SK-N-SH treated with all-trans-retinoic acid at 6 μM for 48 hours (cell line): ENCODE measurements at regions not wholly inside any gene's neighbourhood (a gene's known extent, or its start where the extent isn't known, plus 50 kb on each side); places are given as distances from the start of the nearest gene placed in this dataset.

Experiments
- ARNTL ChIP-seq: fragments of 450-650 bp; formaldehyde crosslinking; IDR thresholded peaks from 2 replicates; pipeline ENCODE4 v1.5.0; 2020; ENCODE audit warnings: low read depth, mild to moderate bottlenecking, moderate library complexity, borderline replicate concordance
- BACH2 ChIP-seq: fragments of 250-450 bp; sonication (Bioruptor Pico); IDR thresholded peaks from 2 replicates; pipeline ENCODE4 v1.9.0; 2021; ENCODE audit warnings: mild to moderate bottlenecking, borderline replicate concordance
- CREB5 ChIP-seq: fragments of 250-450 bp; sonication (Bioruptor Pico); IDR thresholded peaks from 2 replicates; pipeline ENCODE4 v1.5.1; 2020; ENCODE audit warnings: low read depth, mild to moderate bottlenecking, moderate library complexity
- PATZ1 ChIP-seq: fragments of 250-450 bp; sonication (Bioruptor Pico); IDR thresholded peaks from 2 replicates; pipeline ENCODE4 v1.8.0; 2020; ENCODE audit warnings: mild to moderate bottlenecking, moderate library complexity, borderline replicate concordance
- SNAI2 ChIP-seq: fragments of 250-450 bp; sonication (Bioruptor Pico); IDR thresholded peaks from 2 replicates; pipeline ENCODE4 v1.5.0; 2020; ENCODE audit warnings: mild to moderate bottlenecking, moderate library complexity
- TF ChIP-seq, protein P1 (sequence below): fragments of 250-450 bp; sonication (Bioruptor Pico); IDR thresholded peaks from 2 replicates; pipeline ENCODE4 v1.5.1; 2021; ENCODE audit warnings: mild to moderate bottlenecking, moderate library complexity

DNA sequence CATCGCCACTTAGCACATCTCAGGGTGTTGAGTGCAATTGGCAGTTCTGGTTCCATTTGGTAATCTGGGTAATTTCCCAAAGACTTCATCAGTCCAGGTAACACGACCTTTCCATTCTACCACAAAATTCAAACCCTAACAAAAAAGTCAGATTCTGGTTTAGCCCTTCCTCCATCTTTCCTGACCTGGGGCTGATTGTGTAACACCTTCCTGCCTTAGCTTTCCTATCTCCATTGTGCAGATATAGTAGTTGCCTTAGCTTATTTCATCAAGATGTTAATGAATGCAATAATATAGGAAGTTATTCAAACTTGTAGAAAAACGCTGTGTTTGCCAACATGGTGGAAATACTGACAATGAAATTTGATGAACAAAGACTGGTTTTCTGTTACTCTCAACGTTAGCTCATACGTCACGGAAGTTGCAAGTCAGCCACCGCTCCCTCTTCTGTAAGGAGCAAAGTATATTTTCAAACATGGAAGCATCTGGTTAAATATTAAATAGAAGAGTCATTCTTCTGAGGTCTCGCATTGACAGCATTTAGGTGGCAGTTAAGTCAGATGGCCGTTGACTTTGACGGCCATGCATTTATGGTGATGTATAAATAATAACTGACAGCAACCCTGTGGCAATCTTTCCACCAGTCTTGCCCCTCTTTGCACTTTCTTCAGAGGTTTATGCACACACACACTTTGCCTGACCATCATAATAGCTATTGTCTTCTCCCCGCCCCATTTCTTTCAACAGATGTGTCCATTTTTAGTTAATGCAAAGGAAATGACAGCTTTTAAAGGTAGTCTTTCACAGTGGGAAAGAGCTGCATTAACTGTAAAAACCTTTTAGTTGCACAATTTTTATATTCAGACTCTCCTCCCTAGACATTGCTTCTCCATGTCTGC is 205.1 kb upstream of the BMPER start:
- TF ChIP-seq BACH2 (no peak), SNAI2 (CRISPR knock-in tag) (no peak), PATZ1 (CRISPR knock-in tag) (no peak), ARNTL (CRISPR knock-in tag) (no peak), CREB5 (no peak)
- TF ChIP-seq, protein P1, sequence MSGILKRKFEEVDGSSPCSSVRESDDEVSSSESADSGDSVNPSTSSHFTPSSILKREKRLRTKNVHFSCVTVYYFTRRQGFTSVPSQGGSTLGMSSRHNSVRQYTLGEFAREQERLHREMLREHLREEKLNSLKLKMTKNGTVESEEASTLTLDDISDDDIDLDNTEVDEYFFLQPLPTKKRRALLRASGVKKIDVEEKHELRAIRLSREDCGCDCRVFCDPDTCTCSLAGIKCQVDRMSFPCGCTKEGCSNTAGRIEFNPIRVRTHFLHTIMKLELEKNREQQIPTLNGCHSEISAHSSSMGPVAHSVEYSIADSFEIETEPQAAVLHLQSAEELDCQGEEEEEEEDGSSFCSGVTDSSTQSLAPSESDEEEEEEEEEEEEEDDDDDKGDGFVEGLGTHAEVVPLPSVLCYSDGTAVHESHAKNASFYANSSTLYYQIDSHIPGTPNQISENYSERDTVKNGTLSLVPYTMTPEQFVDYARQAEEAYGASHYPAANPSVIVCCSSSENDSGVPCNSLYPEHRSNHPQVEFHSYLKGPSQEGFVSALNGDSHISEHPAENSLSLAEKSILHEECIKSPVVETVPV (CRISPR knock-in tag) = no peak
